A549 (cell line): ENCODE measurements at regions not wholly inside any gene's neighbourhood (a gene's known extent, or its start where the extent isn't known, plus 50 kb on each side); places are given as distances from the start of the nearest gene placed in this dataset.

Experiments used
- ATAC-seq, 2 experiments: fragments of 200-7000 bp in 1 of 2; fragments of >200 bp in 1 of 2; cut with Nextera tagmentation in 1 of 2; cut with Tn5 transposase in 1 of 2; 3 replicates each; pipeline versions ENCODE4 v1.8.0 to v1.9.1; 2018 to 2020; ENCODE audit warnings: mild to moderate bottlenecking in 1 of 2, moderate library complexity in 1 of 2
- CTCF ChIA-PET: fragments of 300-600 bp; sonication (Branson Sonifier 250); formaldehyde crosslinking; extraction: SDS; loops from one replicate; lab custom pipeline; 2021; ENCODE audit warnings: antibody characterized with exemption, inconsistent platforms; lab: Yijun Ruan, JAX
- POLR2A ChIA-PET: fragments of 350-600 bp; formaldehyde crosslinking; extraction: SDS; loops from one replicate; lab custom pipeline; 2021; ENCODE audit warnings: antibody characterized with exemption, inconsistent platforms; lab: Yijun Ruan, JAX
- DNase-seq, 2 experiments: peaks; one replicate each; pipeline versions ENCODE4 v3.0.0 to v3.0.0-alpha.2; 2011 to 2016; ENCODE audit warnings: low read depth in 1 of 2, low spot score in 1 of 2
- FAIRE-seq: peaks from 2 replicates; lab custom pipeline; 2011; peaks lifted over from hg19 to GRCh38; lab: Jason Lieb, UNC
- H3K27ac ChIP-seq, 2 experiments: fragments of >200 bp; sonication (Bioruptor Twin); formaldehyde crosslinking; 3 replicates each; pipeline ENCODE4 v1.5.1; 2016 to 2017
- H3K4me1 ChIP-seq: fragments of >200 bp; sonication (Bioruptor Twin); formaldehyde crosslinking; 3 replicates; pipeline ENCODE4 v1.6.1; 2016
- H3K4me2 ChIP-seq: fragments of >200 bp; sonication (Bioruptor Twin); formaldehyde crosslinking; 3 replicates; pipeline ENCODE4 v1.6.1; 2016
- H3K4me3 ChIP-seq: fragments of >200 bp; sonication (Bioruptor Twin); formaldehyde crosslinking; 3 replicates; pipeline ENCODE4 v1.5.1; 2016
- H3K9me3 ChIP-seq: fragments of >200 bp; sonication (Bioruptor Twin); formaldehyde crosslinking; 3 replicates; pipeline ENCODE4 v1.6.1; 2016
- CBX2 ChIP-seq: fragments of 200-600 bp; sonication (generic); IDR thresholded peaks from 2 replicates; pipeline ENCODE4 v1.6.1; 2016; ENCODE audit warnings: low read depth, mild to moderate bottlenecking, borderline replicate concordance
- CEBPB ChIP-seq, 2 experiments: fragments of >200 bp in 1 of 2; sonication (Bioruptor Twin) in 1 of 2; formaldehyde crosslinking in 1 of 2; IDR thresholded peaks; 2 replicates each; pipeline ENCODE4 v1.6.1; 2012 to 2016
- CHD2 ChIP-seq: fragments of 150-350 bp; IDR thresholded peaks from 2 replicates; pipeline ENCODE4 v1.6.1; 2014; ENCODE audit warnings: low read length; ENCODE audit not compliant: partially characterized antibody
- CHD4 ChIP-seq: fragments of 200-600 bp; sonication (generic); IDR thresholded peaks from 2 replicates; pipeline ENCODE4 v1.6.1; 2016; ENCODE audit warnings: antibody characterized with exemption, mild to moderate bottlenecking, borderline replicate concordance
- FOSL2 ChIP-seq, 2 experiments: fragments of 450-650 bp in 1 of 2; fragments of >200 bp in 1 of 2; sonication (Bioruptor Twin) in 1 of 2; formaldehyde crosslinking; IDR thresholded peaks; 2 replicates each; pipeline versions ENCODE4 v1.5.0 to v1.6.1; 2016 to 2020; ENCODE audit warnings: mild to moderate bottlenecking in 1 of 2, moderate library complexity in 1 of 2
- HDAC2 ChIP-seq: fragments of 200-600 bp; sonication (generic); IDR thresholded peaks from 2 replicates; pipeline ENCODE4 v1.6.1; 2016
- HOXA7 ChIP-seq: fragments of 250-450 bp; sonication (Bioruptor Pico); IDR thresholded peaks from 2 replicates; pipeline ENCODE4 v1.5.0; 2020; ENCODE audit warnings: mild to moderate bottlenecking, moderate library complexity
- HOXB13 ChIP-seq: fragments of 250-450 bp; sonication (Bioruptor Pico); IDR thresholded peaks from 2 replicates; pipeline ENCODE4 v1.5.0; 2020; ENCODE audit warnings: low read depth, mild to moderate bottlenecking, moderate library complexity
- HOXB5 ChIP-seq: fragments of 250-450 bp; sonication (Bioruptor Pico); IDR thresholded peaks from 2 replicates; pipeline ENCODE4 v1.5.0; 2020; ENCODE audit warnings: mild to moderate bottlenecking, moderate library complexity
- JUN ChIP-seq, 2 experiments: fragments of >200 bp; sonication (Bioruptor Twin); formaldehyde crosslinking; IDR thresholded peaks; 2 replicates in 1 of 2; 3 replicates in 1 of 2; pipeline ENCODE4 v1.6.1; 2016 to 2017
- KDM1A ChIP-seq: fragments of 200-600 bp; sonication (generic); IDR thresholded peaks from 2 replicates; pipeline ENCODE4 v1.6.1; 2016; ENCODE audit warnings: low read depth, mild to moderate bottlenecking
- KDM5A ChIP-seq: fragments of 200-600 bp; sonication (generic); IDR thresholded peaks from 2 replicates; pipeline ENCODE4 v1.6.1; 2016; ENCODE audit warnings: antibody characterized with exemption, mild to moderate bottlenecking
- MAFK ChIP-seq: fragments of 450-650 bp; IDR thresholded peaks from 2 replicates; pipeline ENCODE4 v1.6.1; 2014; ENCODE audit not compliant: partially characterized antibody
- MAZ ChIP-seq: fragments of 150-350 bp; IDR thresholded peaks from 2 replicates; pipeline ENCODE4 v1.6.1; 2014; ENCODE audit warnings: antibody characterized with exemption, low read depth, low read length, borderline replicate concordance
- MYC ChIP-seq: IDR thresholded peaks from 2 replicates; pipeline ENCODE4 v1.6.1; 2012; ENCODE audit warnings: mild to moderate bottlenecking, inconsistent platforms, low read length, improper control_type of control experiment, borderline replicate concordance
- NR3C1 ChIP-seq: fragments of >200 bp; sonication (Bioruptor Twin); formaldehyde crosslinking; IDR thresholded peaks from 3 replicates; pipeline ENCODE4 v1.6.1; 2017
- POLR2AphosphoS2 ChIP-seq: conservative IDR thresholded peaks from 2 replicates; pipeline ENCODE4 v1.6.1; 2012; ENCODE audit warnings: low read length, improper control_type of control experiment, inconsistent platforms
- RAD21 ChIP-seq, 2 experiments: fragments of >200 bp in 1 of 2; sonication (Bioruptor Twin) in 1 of 2; formaldehyde crosslinking in 1 of 2; IDR thresholded peaks in 1 of 2; conservative IDR thresholded peaks in 1 of 2; 2 replicates in 1 of 2; 3 replicates in 1 of 2; pipeline ENCODE4 v1.6.1; 2012 to 2018; ENCODE audit warnings: inconsistent platforms in 1 of 2
- RCOR1 ChIP-seq: fragments of 150-350 bp; IDR thresholded peaks from 2 replicates; pipeline ENCODE4 v1.6.1; 2014; ENCODE audit warnings: antibody characterized with exemption, low read length, low read depth
- RFX5 ChIP-seq: fragments of 450-650 bp; IDR thresholded peaks from 2 replicates; pipeline ENCODE4 v1.7.1; 2014; ENCODE audit warnings: antibody characterized with exemption, mild to moderate bottlenecking, moderate library complexity
- TFCP2L1 ChIP-seq: fragments of 250-450 bp; sonication (Bioruptor Pico); IDR thresholded peaks from 2 replicates; pipeline ENCODE4 v1.5.0; 2021; ENCODE audit warnings: mild to moderate bottlenecking
- ZNF302 ChIP-seq: fragments of 250-450 bp; sonication (Bioruptor Pico); IDR thresholded peaks from 2 replicates; pipeline ENCODE4 v1.9.0; 2021; ENCODE audit warnings: inconsistent platforms, mild to moderate bottlenecking, moderate library complexity
- WGBS: methylation state at CpG from one replicate; pipeline ENCODE4 v1.1.6; 2017; ENCODE audit errors: missing lambda C conversion rate; 5-methylcytosine and 5-hydroxymethylcytosine counted together
- TF ChIP-seq, protein P1 (sequence below): fragments of 150-350 bp; IDR thresholded peaks from 2 replicates; pipeline ENCODE4 v1.6.1; 2014; ENCODE audit warnings: low read depth, mild to moderate bottlenecking, low read length
- TF ChIP-seq, protein P2 (sequence below): IDR thresholded peaks from 2 replicates; pipeline ENCODE4 v1.6.1; 2012
- TF ChIP-seq, protein P3 (sequence below): fragments of >200 bp; sonication (Bioruptor Twin); formaldehyde crosslinking; IDR thresholded peaks from 3 replicates; pipeline ENCODE4 v1.6.1; 2016
- TF ChIP-seq, protein P4 (sequence below): fragments of >200 bp; sonication (Bioruptor Twin); formaldehyde crosslinking; IDR thresholded peaks from 2 replicates; pipeline ENCODE4 v1.6.1; 2016

DNA sequence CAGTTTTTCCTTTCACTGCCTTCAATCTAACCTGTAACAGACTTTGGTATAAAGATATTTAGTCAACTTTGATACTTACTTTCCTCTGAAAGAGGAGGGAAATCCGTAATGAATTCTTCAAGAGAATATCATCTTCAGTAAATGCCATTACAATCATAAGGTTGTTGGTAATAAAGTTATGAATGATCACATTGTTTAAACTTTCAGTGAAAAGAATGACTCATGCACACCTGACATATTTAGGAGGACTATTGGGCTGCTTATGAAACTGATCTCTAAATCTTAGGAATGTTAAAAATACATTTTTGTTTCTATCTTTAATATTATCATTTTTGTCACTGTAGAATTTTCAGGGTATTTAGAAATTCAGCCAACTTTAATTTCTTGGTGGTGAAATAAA, 474.7 kb downstream of the SLC16A7 start:
- FAIRE-seq (no peak), ATAC-seq (no peak)
- H3K27ac ChIP-seq, result no peak overlapping the region
- TF ChIP-seq CHD4 (no peak), TFCP2L1 (CRISPR knock-in tag) (no peak), FOSL2 (IDR thresholded peaks at IDR 0.05) (no peak), FOSL2 (CRISPR knock-in tag; IDR thresholded peaks at IDR 0.05) (peak; percentile 31; the same call in 1 of the 2 replicates), RAD21 (conservative IDR thresholded peaks at IDR 0.05 in 1 of 2, IDR thresholded peaks at IDR 0.05 in 1 of 2) (no peak)
- TF ChIP-seq, all 56 proteins: peak for 1
- H3K4me2 ChIP-seq, result no peak overlapping the region
- CTCF ChIA-PET, result no interaction called here
- no peak overlapping the region for H3K4me3 ChIP-seq
- DNase-seq, result no peak
- no peaks in the 10 kb centered on the region for H3K9me3 ChIP-seq
- WGBS, result 39% methylated on average over 1 of the region's 1 CpG
- H3K4me1 ChIP-seq, result no peaks in the 10 kb centered on the region
- POLR2A ChIA-PET, result no interaction called here

DNA sequence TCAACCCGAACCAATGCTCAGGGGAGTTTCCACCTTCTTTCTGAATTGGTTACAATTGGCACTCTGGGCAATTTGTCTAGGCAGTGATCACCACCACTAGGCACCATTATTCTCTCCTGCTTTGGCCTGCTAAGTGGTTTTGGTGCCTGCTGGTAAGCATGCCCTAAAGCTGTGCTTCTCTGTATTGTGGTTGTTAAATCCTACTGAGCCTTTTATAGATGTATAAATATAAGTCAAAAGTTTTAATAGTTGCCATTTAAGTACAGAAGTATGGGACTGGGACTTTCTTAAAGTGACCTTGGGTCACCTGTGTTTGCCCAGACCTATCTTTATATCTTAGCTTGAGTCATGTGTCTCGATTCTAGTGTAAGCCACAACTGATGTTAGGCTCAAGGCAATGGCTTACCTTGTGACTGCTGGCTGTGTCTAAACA, 475.9 kb downstream of the SLC16A7 start:
- no peak overlapping the region for H3K4me2 ChIP-seq
- FAIRE-seq (no peak), ATAC-seq (no peak), DNase-seq (no peak)
- H3K27ac ChIP-seq, result no peak overlapping the region
- no peaks in the 10 kb centered on the region for H3K9me3 ChIP-seq
- ChIA-PET CTCF (no interaction called here), POLR2A (no interaction called here)
- TF ChIP-seq HOXB5 (CRISPR knock-in tag) (no peak), POLR2AphosphoS2 (no peak), MYC (no peak), HOXB13 (CRISPR knock-in tag) (no peak)
- 6% methylated on average over 2 of the region's 2 CpGs for WGBS
- H3K4me3 ChIP-seq, result no peak overlapping the region
- H3K4me1 ChIP-seq, result no peaks in the 10 kb centered on the region

DNA sequence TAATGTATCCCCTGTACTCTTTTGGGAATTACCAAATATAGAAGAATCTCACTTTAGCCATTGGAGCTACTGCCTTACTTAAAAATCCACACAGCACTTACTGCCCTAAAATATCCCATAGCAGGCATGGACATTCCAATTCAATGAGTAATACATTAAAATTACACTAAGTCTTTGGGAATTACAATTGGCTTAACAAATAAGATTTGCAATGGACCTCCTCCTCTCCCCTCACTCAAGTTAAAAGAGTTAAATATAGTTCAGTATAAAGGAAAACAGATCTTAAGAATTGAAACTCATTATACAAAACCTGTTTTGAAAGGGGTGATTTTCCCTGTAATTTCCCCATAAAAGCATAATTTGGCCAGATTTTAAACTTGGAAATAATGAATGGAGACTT, 477.1 kb downstream of the SLC16A7 start:
- no peak for TF ChIP-seq CHD2
- TF ChIP-seq KDM1A, result no peak
- ChIA-PET CTCF (no interaction called here), POLR2A (no interaction called here)
- H3K9me3 ChIP-seq, result no peaks in the 10 kb centered on the region
- H3K4me3 ChIP-seq, result no peak overlapping the region
- DNase-seq (no peak), FAIRE-seq (no peak), ATAC-seq (no peak)
- no peak overlapping the region for H3K27ac ChIP-seq
- no peaks in the 10 kb centered on the region for H3K4me1 ChIP-seq
- no peak overlapping the region for H3K4me2 ChIP-seq

DNA sequence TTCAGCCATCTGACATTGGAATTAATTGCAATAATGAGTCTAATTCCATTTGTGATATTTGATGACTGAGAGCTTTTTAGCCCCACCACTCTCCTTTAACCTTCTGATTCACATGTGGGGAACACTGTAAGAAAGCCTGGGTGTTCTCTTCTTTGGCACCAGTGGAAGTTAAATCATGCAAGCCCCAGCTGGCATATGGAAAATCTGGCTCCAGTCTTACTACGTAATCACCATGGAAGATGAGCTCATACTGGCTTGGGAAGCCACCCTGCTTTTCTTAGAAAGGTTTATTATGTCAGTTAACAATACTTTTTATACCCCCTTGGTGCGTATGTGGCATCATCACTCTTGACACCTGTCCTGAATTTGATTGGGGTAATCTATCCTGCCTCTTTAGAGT, 479.3 kb downstream of the SLC16A7 start:
- H3K9me3 ChIP-seq, result no peaks in the 10 kb centered on the region
- no peak for ATAC-seq
- no peak overlapping the region for H3K4me2 ChIP-seq
- no peaks in the 10 kb centered on the region for H3K4me1 ChIP-seq
- ChIA-PET CTCF (no interaction called here), POLR2A (no interaction called here)
- no peak for TF ChIP-seq CEBPB (IDR thresholded peaks at IDR 0.05)
- no peak for DNase-seq
- 50% methylated on average over 2 of the region's 2 CpGs for WGBS
- no peak for FAIRE-seq
- no peak overlapping the region for H3K4me3 ChIP-seq
- no peak overlapping the region for H3K27ac ChIP-seq

DNA sequence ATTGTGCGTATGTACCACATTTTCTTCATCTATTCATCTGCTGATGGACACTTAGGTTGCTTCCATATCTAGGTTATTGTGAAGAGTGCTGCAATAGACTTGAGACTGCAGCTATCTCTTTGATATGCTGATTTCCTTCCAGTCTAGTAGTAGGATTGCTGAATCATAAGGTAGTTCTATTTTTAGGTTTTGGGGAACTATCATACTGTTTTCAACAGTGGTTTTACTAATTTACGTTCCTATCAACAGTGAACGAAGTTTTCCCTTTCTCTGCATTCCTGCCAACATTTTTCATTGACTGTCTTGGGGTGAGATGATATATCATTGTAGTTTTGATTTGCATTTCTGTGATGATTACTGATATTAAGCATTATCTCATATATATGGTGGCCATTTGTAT, 482.2 kb downstream of the SLC16A7 start:
- H3K4me1 ChIP-seq, result no peaks in the 10 kb centered on the region
- TF ChIP-seq JUN (IDR thresholded peaks at IDR 0.05) (no peak), RCOR1 (no peak), KDM5A (no peak), MYC (no peak), NR3C1 (no peak), POLR2AphosphoS2 (no peak), MAFK (no peak), CBX2 (no peak), CEBPB (IDR thresholded peaks at IDR 0.05) (no peak), HOXA7 (CRISPR knock-in tag) (no peak), HDAC2 (no peak), RFX5 (no peak), MAZ (no peak), ZNF302 (no peak)
- TF ChIP-seq, protein P1, sequence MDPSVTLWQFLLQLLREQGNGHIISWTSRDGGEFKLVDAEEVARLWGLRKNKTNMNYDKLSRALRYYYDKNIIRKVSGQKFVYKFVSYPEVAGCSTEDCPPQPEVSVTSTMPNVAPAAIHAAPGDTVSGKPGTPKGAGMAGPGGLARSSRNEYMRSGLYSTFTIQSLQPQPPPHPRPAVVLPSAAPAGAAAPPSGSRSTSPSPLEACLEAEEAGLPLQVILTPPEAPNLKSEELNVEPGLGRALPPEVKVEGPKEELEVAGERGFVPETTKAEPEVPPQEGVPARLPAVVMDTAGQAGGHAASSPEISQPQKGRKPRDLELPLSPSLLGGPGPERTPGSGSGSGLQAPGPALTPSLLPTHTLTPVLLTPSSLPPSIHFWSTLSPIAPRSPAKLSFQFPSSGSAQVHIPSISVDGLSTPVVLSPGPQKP, result no peak
- TF ChIP-seq, protein P2, sequence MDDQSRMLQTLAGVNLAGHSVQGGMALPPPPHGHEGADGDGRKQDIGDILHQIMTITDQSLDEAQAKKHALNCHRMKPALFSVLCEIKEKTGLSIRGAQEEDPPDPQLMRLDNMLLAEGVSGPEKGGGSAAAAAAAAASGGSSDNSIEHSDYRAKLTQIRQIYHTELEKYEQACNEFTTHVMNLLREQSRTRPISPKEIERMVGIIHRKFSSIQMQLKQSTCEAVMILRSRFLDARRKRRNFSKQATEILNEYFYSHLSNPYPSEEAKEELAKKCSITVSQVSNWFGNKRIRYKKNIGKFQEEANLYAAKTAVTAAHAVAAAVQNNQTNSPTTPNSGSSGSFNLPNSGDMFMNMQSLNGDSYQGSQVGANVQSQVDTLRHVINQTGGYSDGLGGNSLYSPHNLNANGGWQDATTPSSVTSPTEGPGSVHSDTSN, result no peak
- TF ChIP-seq, protein P3, sequence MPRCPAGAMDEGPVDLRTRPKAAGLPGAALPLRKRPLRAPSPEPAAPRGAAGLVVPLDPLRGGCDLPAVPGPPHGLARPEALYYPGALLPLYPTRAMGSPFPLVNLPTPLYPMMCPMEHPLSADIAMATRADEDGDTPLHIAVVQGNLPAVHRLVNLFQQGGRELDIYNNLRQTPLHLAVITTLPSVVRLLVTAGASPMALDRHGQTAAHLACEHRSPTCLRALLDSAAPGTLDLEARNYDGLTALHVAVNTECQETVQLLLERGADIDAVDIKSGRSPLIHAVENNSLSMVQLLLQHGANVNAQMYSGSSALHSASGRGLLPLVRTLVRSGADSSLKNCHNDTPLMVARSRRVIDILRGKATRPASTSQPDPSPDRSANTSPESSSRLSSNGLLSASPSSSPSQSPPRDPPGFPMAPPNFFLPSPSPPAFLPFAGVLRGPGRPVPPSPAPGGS, result no peak
- TF ChIP-seq, protein P4, sequence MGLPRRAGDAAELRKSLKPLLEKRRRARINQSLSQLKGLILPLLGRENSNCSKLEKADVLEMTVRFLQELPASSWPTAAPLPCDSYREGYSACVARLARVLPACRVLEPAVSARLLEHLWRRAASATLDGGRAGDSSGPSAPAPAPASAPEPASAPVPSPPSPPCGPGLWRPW, result no peak
- TF ChIP-seq, all 56 proteins: peak for 0
- H3K4me2 ChIP-seq, result no peak overlapping the region
- CTCF ChIA-PET, result no interaction called here
- FAIRE-seq (no peak), ATAC-seq (no peak), DNase-seq (no peak)
- no peak overlapping the region for H3K27ac ChIP-seq
- WGBS, result 74% methylated on average over 3 of the region's 3 CpGs
- no peak overlapping the region for H3K4me3 ChIP-seq
- POLR2A ChIA-PET, result no interaction called here
- no peaks in the 10 kb centered on the region for H3K9me3 ChIP-seq
